Neural progenitor cell (in vitro differentiated cells): ENCODE measurements at regions not wholly inside any gene's neighbourhood (a gene's known extent, or its start where the extent isn't known, plus 50 kb on each side); places are given as distances from the start of the nearest gene placed in this dataset.

Experiments used
- EZH2 ChIP-seq: fragments of 200-600 bp; sonication (generic); IDR thresholded peaks from 2 replicates; pipeline ENCODE4 v1.6.1; 2017; ENCODE audit warnings: antibody characterized with exemption, mild to moderate bottlenecking, moderate library complexity
- EZH2phosphoT487 ChIP-seq: fragments of 200-600 bp; sonication (generic); IDR thresholded peaks from 2 replicates; pipeline ENCODE4 v1.6.1; 2017; ENCODE audit warnings: antibody characterized with exemption
- TF ChIP-seq, protein P1 (sequence below): fragments of 200-600 bp; sonication (generic); IDR thresholded peaks from 2 replicates; pipeline ENCODE4 v1.5.1; 2017; ENCODE audit warnings: antibody characterized with exemption, mild to moderate bottlenecking

DNA sequence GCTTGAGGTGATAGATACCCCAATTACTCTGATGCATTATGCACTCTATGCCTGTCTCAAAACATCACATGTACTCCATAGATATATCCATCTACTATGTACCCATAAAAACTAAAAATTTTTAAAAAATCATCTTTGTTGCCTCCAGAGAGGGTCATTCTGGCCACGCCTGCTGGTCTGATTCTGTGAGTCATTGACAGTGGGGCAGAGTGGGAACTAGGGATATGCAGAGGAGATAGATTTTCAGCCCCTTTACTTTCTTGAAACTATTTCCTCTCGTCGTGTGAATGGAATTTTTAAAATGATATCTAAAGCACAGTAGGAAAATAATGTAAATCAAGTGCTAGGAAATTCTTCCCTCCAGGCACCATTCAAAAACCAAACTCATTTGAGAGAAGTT lies 715.0 kb upstream of the NRP1 start:
- TF ChIP-seq, protein P1, sequence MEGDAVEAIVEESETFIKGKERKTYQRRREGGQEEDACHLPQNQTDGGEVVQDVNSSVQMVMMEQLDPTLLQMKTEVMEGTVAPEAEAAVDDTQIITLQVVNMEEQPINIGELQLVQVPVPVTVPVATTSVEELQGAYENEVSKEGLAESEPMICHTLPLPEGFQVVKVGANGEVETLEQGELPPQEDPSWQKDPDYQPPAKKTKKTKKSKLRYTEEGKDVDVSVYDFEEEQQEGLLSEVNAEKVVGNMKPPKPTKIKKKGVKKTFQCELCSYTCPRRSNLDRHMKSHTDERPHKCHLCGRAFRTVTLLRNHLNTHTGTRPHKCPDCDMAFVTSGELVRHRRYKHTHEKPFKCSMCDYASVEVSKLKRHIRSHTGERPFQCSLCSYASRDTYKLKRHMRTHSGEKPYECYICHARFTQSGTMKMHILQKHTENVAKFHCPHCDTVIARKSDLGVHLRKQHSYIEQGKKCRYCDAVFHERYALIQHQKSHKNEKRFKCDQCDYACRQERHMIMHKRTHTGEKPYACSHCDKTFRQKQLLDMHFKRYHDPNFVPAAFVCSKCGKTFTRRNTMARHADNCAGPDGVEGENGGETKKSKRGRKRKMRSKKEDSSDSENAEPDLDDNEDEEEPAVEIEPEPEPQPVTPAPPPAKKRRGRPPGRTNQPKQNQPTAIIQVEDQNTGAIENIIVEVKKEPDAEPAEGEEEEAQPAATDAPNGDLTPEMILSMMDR: no peak
- TF ChIP-seq EZH2: no peak
- TF ChIP-seq EZH2phosphoT487: no peak
